ENCODE measurements at regions not wholly inside any gene's neighbourhood (a gene's known extent, or its start where the extent isn't known, plus 50 kb on each side); places are given as distances from the start of the nearest gene placed in this dataset.
A peak's percentile ranks its signal among the peaks of the same experiment; 100 is the strongest.

GRCh38 chr13:30846866-30847265 lies 59.2 kb upstream of the MEDAG start:
- Histone ChIP-seq H3K4me1 (no peaks in the 10 kb centered on the region), H3K27ac (no peak overlapping the region), H3K27me3 (no peaks in the 10 kb centered on the region), H3K36me3 (replicated peaks in 1 of 2; ENCODE audit: insufficient read depth in 1 of 2, low read depth in 2 of 2) (no peaks in the 10 kb centered on the region), H3K9me3 (no peaks in the 10 kb centered on the region), H3K4me3 (no peak overlapping the region)
- ATAC-seq: no peak
- intact Hi-C loops (cut with DNase I): loop anchor here (10.0 kb wide), 1 partner anchor 62 kb away; no protein-coding TSS in a partner anchor
- no peak for TF ChIP-seq CTCF (IDR thresholded peaks at IDR 0.05)
- no peak for TF ChIP-seq POLR2A (IDR thresholded peaks at IDR 0.05)
- no peak for DNase-seq
- 88 to 100% methylated on average over 1 to 7 of the region's 7 CpGs for WGBS, 2 donors

GRCh38 chr13:30847650-30848307 lies 58.3 kb upstream of the MEDAG start:
- Histone ChIP-seq H3K9me3 (no peaks in the 10 kb centered on the region), H3K4me3 (no peak overlapping the region), H3K27ac (peak overlapping the region in 1 of 4 donors; percentile 28), H3K27me3 (no peaks in the 10 kb centered on the region), H3K36me3 (replicated peaks in 1 of 2; ENCODE audit: insufficient read depth in 1 of 2, low read depth in 2 of 2) (no peaks in the 10 kb centered on the region), H3K4me1 (no peaks in the 10 kb centered on the region)
- 49 to 53% methylated on average over 11 of the region's 11 CpGs for WGBS, 2 donors
- DNase-seq: peak in 1 of 4 donors; percentile 38
- TF ChIP-seq CTCF (IDR thresholded peaks at IDR 0.05): no peak
- intact Hi-C loops (cut with DNase I): loop anchor here (10.0 kb wide), 1 partner anchor 63 kb away; no protein-coding TSS in a partner anchor
- peak; percentile 69 for ATAC-seq

GRCh38 chr13:30848332-30849027 lies 57.6 kb upstream of the MEDAG start:
- ATAC-seq (no peak), DNase-seq (no peak)
- Histone ChIP-seq H3K4me1 (no peaks in the 10 kb centered on the region), H3K27me3 (no peaks in the 10 kb centered on the region), H3K36me3 (replicated peaks in 1 of 2; ENCODE audit: insufficient read depth in 1 of 2, low read depth in 2 of 2) (no peaks in the 10 kb centered on the region), H3K4me3 (no peak overlapping the region), H3K27ac (no peak overlapping the region), H3K9me3 (no peaks in the 10 kb centered on the region)
- 57 to 63% methylated on average over 5 of the region's 5 CpGs for WGBS, 2 donors
- TF ChIP-seq POLR2A (IDR thresholded peaks at IDR 0.05) (no peak), CTCF (IDR thresholded peaks at IDR 0.05) (no peak)
- intact Hi-C loops (cut with DNase I): loop anchor here (10.0 kb wide), 1 partner anchor 64 kb away; no protein-coding TSS in a partner anchor

- Histone ChIP-seq H3K4me3 (no peak overlapping the region), H3K27me3 (no peaks in the 10 kb centered on the region), H3K9me3 (no peaks in the 10 kb centered on the region), H3K4me1 (no peaks in the 10 kb centered on the region), H3K27ac (no peak overlapping the region), H3K36me3 (replicated peaks in 1 of 2; ENCODE audit: insufficient read depth in 1 of 2, low read depth in 2 of 2) (no peaks in the 10 kb centered on the region)
- 55 to 64% methylated on average over 4 of the region's 4 CpGs for WGBS, 2 donors
- no peak for ATAC-seq
- intact Hi-C loops (cut with DNase I): loop anchor here (10.0 kb wide), 1 partner anchor 65 kb away; no protein-coding TSS in a partner anchor
- DNase-seq: no peak
- no peak for TF ChIP-seq CTCF (IDR thresholded peaks at IDR 0.05)
These were observed 56.5 kb upstream of the MEDAG start for GRCh38 chr13:30849611-30850010.
